Esophagus muscularis mucosa (tissue), 4 donors: ENCODE measurements at regions not wholly inside any gene's neighbourhood (a gene's known extent, or its start where the extent isn't known, plus 50 kb on each side); places are given as distances from the start of the nearest gene placed in this dataset.

Experiments
- EP300 ChIP-seq: sonication (generic); formaldehyde crosslinking; IDR thresholded peaks from one replicate; pipeline ENCODE4 v1.6.1; 2017; ENCODE audit warnings: antibody characterized with exemption
- POLR2A ChIP-seq: fragments of 450-650 bp; IDR thresholded peaks from one replicate; pipeline ENCODE4 v1.6.1; 2017; ENCODE audit warnings: antibody characterized with exemption, moderate library complexity, mild to moderate bottlenecking, low read depth
- POLR2AphosphoS5 ChIP-seq, 2 donors: sonication (generic); formaldehyde crosslinking; IDR thresholded peaks; one replicate each; pipeline ENCODE4 v1.6.1; 2017; ENCODE audit warnings: antibody characterized with exemption in 2 of 2
- TF ChIP-seq, protein P1 (sequence below), 3 experiments: fragments of 200-600 bp in 2 of 3; fragments of 450-650 bp in 1 of 3; sonication (generic) in 2 of 3; IDR thresholded peaks; one replicate each; pipeline ENCODE4 v1.5.1; 2017 to 2019; ENCODE audit warnings: antibody characterized with exemption in 3 of 3, mild to moderate bottlenecking in 2 of 3, moderate library complexity in 1 of 3

DNA sequence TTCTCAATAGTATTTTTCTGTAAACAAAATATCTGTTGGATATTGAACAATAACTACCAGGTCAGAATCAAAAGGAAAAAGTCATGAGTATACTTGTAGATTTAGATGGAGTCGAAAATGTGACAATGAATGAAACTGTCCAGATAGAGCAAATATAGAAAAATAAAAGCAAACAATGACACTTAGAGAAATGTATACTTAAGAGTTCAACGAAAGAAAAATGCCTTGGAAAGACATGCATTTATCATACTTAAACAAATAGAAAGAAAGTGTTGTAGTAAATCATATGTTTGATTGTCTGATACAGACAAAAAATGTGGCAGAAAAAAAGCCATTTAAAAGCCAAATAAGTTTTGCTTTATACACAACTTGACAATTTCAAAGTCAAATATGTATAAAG, 571.2 kb upstream of the MGAT4C start:
- TF ChIP-seq, protein P1, sequence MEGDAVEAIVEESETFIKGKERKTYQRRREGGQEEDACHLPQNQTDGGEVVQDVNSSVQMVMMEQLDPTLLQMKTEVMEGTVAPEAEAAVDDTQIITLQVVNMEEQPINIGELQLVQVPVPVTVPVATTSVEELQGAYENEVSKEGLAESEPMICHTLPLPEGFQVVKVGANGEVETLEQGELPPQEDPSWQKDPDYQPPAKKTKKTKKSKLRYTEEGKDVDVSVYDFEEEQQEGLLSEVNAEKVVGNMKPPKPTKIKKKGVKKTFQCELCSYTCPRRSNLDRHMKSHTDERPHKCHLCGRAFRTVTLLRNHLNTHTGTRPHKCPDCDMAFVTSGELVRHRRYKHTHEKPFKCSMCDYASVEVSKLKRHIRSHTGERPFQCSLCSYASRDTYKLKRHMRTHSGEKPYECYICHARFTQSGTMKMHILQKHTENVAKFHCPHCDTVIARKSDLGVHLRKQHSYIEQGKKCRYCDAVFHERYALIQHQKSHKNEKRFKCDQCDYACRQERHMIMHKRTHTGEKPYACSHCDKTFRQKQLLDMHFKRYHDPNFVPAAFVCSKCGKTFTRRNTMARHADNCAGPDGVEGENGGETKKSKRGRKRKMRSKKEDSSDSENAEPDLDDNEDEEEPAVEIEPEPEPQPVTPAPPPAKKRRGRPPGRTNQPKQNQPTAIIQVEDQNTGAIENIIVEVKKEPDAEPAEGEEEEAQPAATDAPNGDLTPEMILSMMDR (IDR thresholded peaks at IDR 0.05), result no peak
- TF ChIP-seq POLR2AphosphoS5 (IDR thresholded peaks at IDR 0.05) (no peak), POLR2A (no peak), EP300 (no peak)
